IPS-18a (cell line): ENCODE measurements at regions not wholly inside any gene's neighbourhood (a gene's known extent, or its start where the extent isn't known, plus 50 kb on each side); places are given as distances from the start of the nearest gene placed in this dataset.

Experiments
- H3K27ac ChIP-seq: one replicate; pipeline ENCODE4 v1.5.1; 2013; ENCODE audit warnings: low read length
- H3K27me3 ChIP-seq: one replicate; pipeline ENCODE4 v1.6.1; 2013; ENCODE audit warnings: mild to moderate bottlenecking, low read length; ENCODE audit not compliant: control insufficient read depth, insufficient read depth
- H3K36me3 ChIP-seq: one replicate; pipeline ENCODE4 v1.6.1; 2013; ENCODE audit warnings: low read depth, low read length; ENCODE audit not compliant: control insufficient read depth
- H3K4me1 ChIP-seq: one replicate; pipeline ENCODE4 v1.6.1; 2013; ENCODE audit warnings: low read depth, low read length; ENCODE audit not compliant: control insufficient read depth
- H3K4me3 ChIP-seq: one replicate; pipeline ENCODE4 v1.5.1; 2013; ENCODE audit warnings: low read length
- H3K9ac ChIP-seq: one replicate; pipeline ENCODE4 v1.6.1; 2013; ENCODE audit warnings: mild to moderate bottlenecking, low read length, moderate library complexity
- H3K9me3 ChIP-seq: one replicate; pipeline ENCODE4 v1.6.1; 2013; ENCODE audit warnings: low read depth, low read length; ENCODE audit not compliant: control insufficient read depth

DNA sequence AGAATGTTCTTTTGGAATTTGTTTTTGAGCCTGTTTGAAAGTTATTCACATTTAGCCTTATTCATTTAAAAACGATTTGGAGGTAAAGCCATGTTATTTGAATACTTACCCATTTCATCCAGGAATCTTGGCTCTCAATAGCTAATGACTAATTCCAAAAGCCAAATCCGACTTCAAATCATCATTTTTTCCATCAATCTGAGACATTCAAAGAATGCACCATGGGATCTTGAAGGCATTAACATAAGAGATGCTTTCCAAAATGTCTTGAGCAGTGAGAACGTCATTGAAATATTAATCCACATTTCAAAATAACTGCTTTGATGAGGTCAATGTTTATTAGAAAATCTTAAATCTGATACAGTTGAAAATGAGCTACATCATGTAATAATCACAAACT lies 617.0 kb upstream of the RORB start:
- no peak overlapping the region for H3K27ac ChIP-seq
- no peak overlapping the region for H3K9ac ChIP-seq
- H3K4me1 ChIP-seq, result no peaks in the 10 kb centered on the region
- no peaks in the 10 kb centered on the region for H3K9me3 ChIP-seq
- no peaks in the 10 kb centered on the region for H3K36me3 ChIP-seq
- no peak overlapping the region for H3K4me3 ChIP-seq
- H3K27me3 ChIP-seq, result no peaks in the 10 kb centered on the region

- Histone ChIP-seq H3K36me3 (no peaks in the 10 kb centered on the region), H3K4me1 (no peaks in the 10 kb centered on the region), H3K27me3 (no peaks in the 10 kb centered on the region), H3K4me3 (no peak overlapping the region), H3K9me3 (peaks cover 5% of the 10 kb centered on the region), H3K9ac (no peak overlapping the region), H3K27ac (no peak overlapping the region)
Measured at GRCh38 chr9:73889023-73889422, 608.1 kb upstream of the RORB start.

- Histone ChIP-seq H3K9ac (no peak overlapping the region), H3K27ac (no peak overlapping the region), H3K27me3 (no peaks in the 10 kb centered on the region), H3K36me3 (no peaks in the 10 kb centered on the region), H3K9me3 (peaks cover 3% of the 10 kb centered on the region), H3K4me1 (no peaks in the 10 kb centered on the region), H3K4me3 (no peak overlapping the region)
Measured at GRCh38 chr9:73890685-73891277, 606.4 kb upstream of the RORB start.

- Histone ChIP-seq H3K4me3 (no peak overlapping the region), H3K9ac (no peak overlapping the region), H3K36me3 (no peaks in the 10 kb centered on the region), H3K9me3 (no peaks in the 10 kb centered on the region), H3K4me1 (no peaks in the 10 kb centered on the region), H3K27ac (no peak overlapping the region), H3K27me3 (no peaks in the 10 kb centered on the region)
Measured at GRCh38 chr9:73892335-73892734, 604.8 kb upstream of the RORB start.

- Histone ChIP-seq H3K27me3 (no peaks in the 10 kb centered on the region), H3K36me3 (no peaks in the 10 kb centered on the region), H3K27ac (no peak overlapping the region), H3K4me1 (no peaks in the 10 kb centered on the region), H3K9ac (no peak overlapping the region), H3K9me3 (no peaks in the 10 kb centered on the region), H3K4me3 (no peak overlapping the region)
Measured at GRCh38 chr9:73893230-73893629, 603.9 kb upstream of the RORB start.

DNA sequence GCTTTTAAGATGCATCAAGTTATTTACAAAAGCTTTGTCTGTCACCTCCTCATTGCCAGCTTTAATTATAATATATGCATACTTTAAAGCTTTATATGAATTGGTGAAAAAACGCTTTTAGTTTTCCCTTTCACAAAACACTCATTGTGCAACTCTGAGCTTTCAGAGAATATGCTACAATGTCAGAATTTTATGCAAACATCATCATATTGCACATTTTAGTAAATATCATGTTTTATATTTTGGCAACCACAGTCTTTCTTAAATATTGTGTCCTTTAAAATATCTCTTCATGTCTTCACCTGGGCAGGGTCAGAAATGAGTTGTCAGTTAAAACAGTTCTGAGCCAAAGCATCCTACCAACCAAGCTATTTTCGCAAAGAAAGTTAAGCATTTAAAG lies 601.1 kb upstream of the RORB start:
- no peaks in the 10 kb centered on the region for H3K4me1 ChIP-seq

DNA sequence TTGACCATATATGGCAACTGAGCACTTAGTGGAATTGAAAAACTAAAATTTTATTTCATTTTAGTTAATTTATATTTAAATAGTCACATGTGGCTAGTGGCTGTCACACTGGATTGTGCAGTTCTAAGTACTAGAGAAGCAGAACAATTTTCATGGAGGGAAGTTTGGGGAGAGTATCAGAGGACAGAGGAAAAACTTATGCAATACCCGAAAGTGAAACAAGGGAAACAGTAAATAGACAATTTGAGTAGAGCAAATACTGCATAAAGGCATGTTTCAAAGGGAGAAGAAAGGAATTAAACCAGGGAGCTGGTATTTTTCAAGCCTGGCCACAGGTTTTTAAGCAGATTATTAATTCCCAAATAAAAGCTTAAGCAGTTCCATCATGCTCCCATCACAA lies 590.5 kb upstream of the RORB start:
- Histone ChIP-seq H3K4me1 (no peaks in the 10 kb centered on the region), H3K27ac (no peak overlapping the region), H3K9ac (no peak overlapping the region), H3K36me3 (no peaks in the 10 kb centered on the region), H3K4me3 (no peak overlapping the region), H3K27me3 (no peaks in the 10 kb centered on the region), H3K9me3 (no peaks in the 10 kb centered on the region)

More for the DNA sequence above, 601.1 kb upstream of the RORB start:
- no peak overlapping the region for H3K9ac ChIP-seq
- H3K9me3 ChIP-seq, result no peaks in the 10 kb centered on the region
- H3K4me3 ChIP-seq, result no peak overlapping the region
- H3K36me3 ChIP-seq, result no peaks in the 10 kb centered on the region
- H3K27me3 ChIP-seq, result no peaks in the 10 kb centered on the region
- no peak overlapping the region for H3K27ac ChIP-seq

- Histone ChIP-seq H3K27me3 (no peaks in the 10 kb centered on the region), H3K9me3 (no peaks in the 10 kb centered on the region), H3K9ac (no peak overlapping the region), H3K27ac (no peak overlapping the region), H3K4me3 (no peak overlapping the region), H3K4me1 (no peaks in the 10 kb centered on the region), H3K36me3 (no peaks in the 10 kb centered on the region)
Measured at GRCh38 chr9:73911804-73912203, 585.3 kb upstream of the RORB start.

GRCh38 chr9:73916016-73916673 lies 581.0 kb upstream of the RORB start:
- no peaks in the 10 kb centered on the region for H3K36me3 ChIP-seq
- H3K4me1 ChIP-seq, result no peaks in the 10 kb centered on the region
- no peaks in the 10 kb centered on the region for H3K9me3 ChIP-seq
- no peak overlapping the region for H3K9ac ChIP-seq
- no peaks in the 10 kb centered on the region for H3K27me3 ChIP-seq
- no peak overlapping the region for H3K4me3 ChIP-seq
- H3K27ac ChIP-seq, result no peak overlapping the region

DNA sequence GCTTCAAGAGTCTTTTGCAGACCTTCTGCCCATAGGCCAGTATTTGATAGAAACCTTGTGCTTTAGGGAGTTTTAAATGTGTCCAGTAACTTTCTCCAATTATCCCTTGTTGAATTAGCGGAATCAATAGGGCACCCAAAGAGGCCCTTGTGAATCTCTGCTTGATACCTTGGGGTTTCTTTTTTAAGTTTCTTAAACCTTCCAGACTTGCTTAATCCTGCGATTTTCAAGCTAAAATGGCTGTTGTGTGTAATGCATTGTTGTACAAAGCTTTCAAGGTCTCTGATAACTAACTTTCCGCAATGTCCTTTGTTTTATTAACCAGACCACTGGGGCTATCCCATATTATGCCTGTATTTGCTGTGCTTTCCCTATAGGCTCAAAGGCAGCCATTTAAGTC lies 577.4 kb upstream of the RORB start:
- Histone ChIP-seq H3K27me3 (no peaks in the 10 kb centered on the region), H3K4me3 (no peak overlapping the region), H3K9ac (no peak overlapping the region), H3K27ac (no peak overlapping the region), H3K9me3 (no peaks in the 10 kb centered on the region), H3K36me3 (no peaks in the 10 kb centered on the region), H3K4me1 (no peaks in the 10 kb centered on the region)

DNA sequence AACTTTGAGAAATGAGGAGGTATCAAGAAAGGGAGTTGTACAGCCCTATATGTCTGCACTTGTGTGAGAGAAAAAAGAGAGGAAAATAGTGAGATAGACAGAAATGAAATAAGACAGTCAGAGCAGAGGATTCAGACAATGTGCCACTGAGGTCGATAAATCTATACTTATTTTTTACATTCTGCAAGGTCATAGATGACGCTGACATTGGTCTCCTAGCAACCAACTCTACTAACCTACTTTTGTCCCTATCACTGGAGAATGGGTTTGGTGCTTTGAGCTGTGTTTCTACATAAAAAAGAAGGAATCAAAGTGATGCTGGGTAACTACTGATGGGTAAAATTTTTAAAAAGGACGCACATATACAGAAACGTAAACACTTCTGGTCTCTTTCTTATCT lies 573.3 kb upstream of the RORB start:
- Histone ChIP-seq H3K4me1 (no peaks in the 10 kb centered on the region), H3K36me3 (no peaks in the 10 kb centered on the region), H3K9ac (no peak overlapping the region), H3K27ac (no peak overlapping the region), H3K27me3 (no peaks in the 10 kb centered on the region), H3K4me3 (no peak overlapping the region), H3K9me3 (no peaks in the 10 kb centered on the region)

DNA sequence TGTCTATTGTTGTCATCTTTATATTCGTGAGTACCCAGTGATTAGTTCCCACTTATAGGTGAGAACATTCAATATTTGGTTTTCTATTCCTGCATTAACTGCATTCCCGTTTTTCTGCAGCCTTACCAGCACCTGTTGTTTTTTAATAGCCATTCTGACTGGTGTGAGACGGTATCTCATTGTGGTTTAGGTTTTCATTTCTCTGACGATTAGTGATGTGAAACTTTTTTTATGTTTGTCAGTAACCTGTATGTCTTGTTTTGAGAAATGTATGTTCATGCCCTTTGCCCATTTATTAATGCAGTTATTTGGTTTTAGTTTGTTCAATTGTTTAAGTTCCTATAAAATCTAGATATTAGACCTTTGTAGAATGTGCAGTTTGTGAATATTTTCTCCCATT lies 546.0 kb upstream of the RORB start:
- Histone ChIP-seq H3K4me3 (no peak overlapping the region), H3K36me3 (no peaks in the 10 kb centered on the region), H3K27ac (no peak overlapping the region), H3K9ac (no peak overlapping the region), H3K27me3 (no peaks in the 10 kb centered on the region), H3K9me3 (no peaks in the 10 kb centered on the region), H3K4me1 (no peaks in the 10 kb centered on the region)
